ENCODE measurements at regions not wholly inside any gene's neighbourhood (a gene's known extent, or its start where the extent isn't known, plus 50 kb on each side); places are given as distances from the start of the nearest gene placed in this dataset.

DNA sequence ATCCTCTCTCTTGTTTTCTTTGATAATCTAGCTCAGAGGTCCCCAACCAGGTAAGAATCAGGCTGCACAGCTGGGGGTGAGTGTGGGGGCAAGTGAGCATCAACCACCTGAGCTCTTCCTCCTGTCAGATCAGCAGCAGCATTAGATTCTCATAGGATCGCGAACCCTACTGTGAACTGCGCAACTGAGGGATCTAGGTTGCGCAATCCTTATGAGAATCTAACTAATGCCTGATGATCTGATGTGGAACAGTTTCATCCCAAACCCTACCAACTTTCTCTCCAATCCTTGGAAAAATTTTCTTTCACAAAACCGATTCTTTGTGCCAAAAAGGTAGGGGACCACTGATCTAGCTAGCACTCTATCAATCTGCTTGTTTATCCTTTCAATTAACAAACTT lies 678.3 kb downstream of the CBLN2 start:
- Mint-ChIP-seq H3K4me1 (no peaks in the 10 kb centered on the region), H3K27ac (no peak overlapping the region), H3K27me3 (peaks cover 0 to 6% (median 0%) of the 10 kb centered on the region in 5 donors), H3K9me3 (peaks cover 0 to 6% (median 2%) of the 10 kb centered on the region in 11 donors), H3K4me3 (no peak overlapping the region), H3K36me3 (no peaks in the 10 kb centered on the region)
- no peak for ATAC-seq
- ChIA-PET CTCF (no interaction called here), POLR2A (no interaction called here)
- no peaks in the 10 kb centered on the region for H3K9me3 ChIP-seq (ENCODE audit: control insufficient read depth in 2 of 3, low read length in 3 of 3)
- DNase-seq, result no peak
- intact Hi-C loops (cut with micrococcal nuclease), result no loop called here
- H3K4me1 ChIP-seq (ENCODE audit: control insufficient read depth in 2 of 2, insufficient read depth in 2 of 2, low read length in 2 of 2), result no peaks in the 10 kb centered on the region
- H3K36me3 ChIP-seq (ENCODE audit: control insufficient read depth in 2 of 3, insufficient read depth in 3 of 3, low read length in 3 of 3), result no peaks in the 10 kb centered on the region
- no peaks in the 10 kb centered on the region for H3K27me3 ChIP-seq (ENCODE audit: control insufficient read depth in 2 of 2, insufficient read depth in 2 of 2, low read length in 2 of 2)
- H3K27ac ChIP-seq (ENCODE audit: low read depth, low read length), result no peak overlapping the region
- no peak overlapping the region for H3K4me3 ChIP-seq (ENCODE audit: low read length)

DNA sequence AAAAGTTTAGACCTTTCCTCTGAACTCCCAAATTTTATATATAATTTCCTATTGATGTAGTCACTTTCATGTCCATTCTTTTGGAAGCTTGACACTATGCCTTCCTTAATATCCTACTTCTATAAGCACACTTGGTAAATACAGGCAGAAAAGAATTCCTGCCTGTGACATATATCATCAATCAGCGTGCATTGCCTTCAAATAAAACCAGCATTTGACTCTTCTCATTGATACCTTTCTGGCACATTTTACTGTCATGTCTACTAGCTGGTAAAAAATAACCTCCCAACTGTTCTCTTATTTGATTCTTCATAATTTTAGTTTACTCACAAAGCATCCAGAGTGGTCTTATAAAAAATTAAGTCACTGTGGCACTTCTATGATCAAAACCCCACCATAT lies 693.5 kb downstream of the CBLN2 start:
- POLR2A ChIA-PET, result no interaction called here
- Mint-ChIP-seq H3K27ac (no peak overlapping the region), H3K27me3 (peaks cover 0 to 5% (median 0%) of the 10 kb centered on the region in 5 donors), H3K4me3 (no peak overlapping the region), H3K9me3 (peaks cover 3 to 29% (median 12%) of the 10 kb centered on the region in 11 donors), H3K36me3 (peaks cover 0 to 3% (median 0%) of the 10 kb centered on the region in 5 donors), H3K4me1 (no peaks in the 10 kb centered on the region)
- H3K36me3 ChIP-seq (ENCODE audit: control insufficient read depth in 2 of 3, insufficient read depth in 3 of 3, low read length in 3 of 3), result no peaks in the 10 kb centered on the region
- CTCF ChIA-PET, result no interaction called here
- intact Hi-C loops (cut with micrococcal nuclease), result no loop called here
- no peak overlapping the region for H3K27ac ChIP-seq (ENCODE audit: low read depth, low read length)
- no peak for DNase-seq
- no peak overlapping the region for H3K4me3 ChIP-seq (ENCODE audit: low read length)
- no peaks in the 10 kb centered on the region for H3K9me3 ChIP-seq (ENCODE audit: control insufficient read depth in 2 of 3, low read length in 3 of 3)
- no peak for ATAC-seq
- H3K4me1 ChIP-seq (ENCODE audit: control insufficient read depth in 2 of 2, insufficient read depth in 2 of 2, low read length in 2 of 2), result no peaks in the 10 kb centered on the region
- H3K27me3 ChIP-seq (ENCODE audit: control insufficient read depth in 2 of 2, insufficient read depth in 2 of 2, low read length in 2 of 2), result peaks cover 0 to 8% of the 10 kb centered on the region in 2 donors

DNA sequence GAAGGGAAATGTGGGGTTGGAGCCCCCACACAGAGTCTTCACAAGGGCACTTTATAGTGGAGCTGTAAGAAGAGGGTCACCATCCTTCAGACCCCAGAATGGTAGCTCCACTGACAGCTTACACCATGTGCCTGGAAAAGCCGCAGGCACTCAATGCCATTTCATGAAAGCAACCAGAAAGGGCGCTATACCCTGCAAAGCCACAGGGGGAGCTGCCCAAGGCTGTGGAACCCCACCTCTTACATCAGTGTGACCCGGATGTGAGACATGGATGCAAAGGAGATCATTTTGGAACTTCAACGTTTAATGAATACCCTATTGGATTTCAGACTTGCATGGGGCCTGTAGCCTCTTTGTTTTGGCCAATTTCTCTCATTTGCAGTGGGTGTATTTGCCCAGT lies 694.7 kb downstream of the CBLN2 start:
- intact Hi-C loops (cut with micrococcal nuclease), result no loop called here
- no peak overlapping the region for H3K4me3 ChIP-seq (ENCODE audit: low read length)
- H3K4me1 ChIP-seq (ENCODE audit: control insufficient read depth in 2 of 2, insufficient read depth in 2 of 2, low read length in 2 of 2), result no peaks in the 10 kb centered on the region
- Mint-ChIP-seq H3K4me3 (no peak overlapping the region), H3K27me3 (peaks cover 0 to 5% (median 0%) of the 10 kb centered on the region in 5 donors), H3K9me3 (peaks cover 3 to 29% (median 12%) of the 10 kb centered on the region in 11 donors), H3K27ac (no peak overlapping the region), H3K36me3 (peaks cover 0 to 3% (median 0%) of the 10 kb centered on the region in 5 donors), H3K4me1 (no peaks in the 10 kb centered on the region)
- ATAC-seq (no peak), DNase-seq (no peak)
- H3K27me3 ChIP-seq (ENCODE audit: control insufficient read depth in 2 of 2, insufficient read depth in 2 of 2, low read length in 2 of 2), result peaks cover 0 to 8% of the 10 kb centered on the region in 2 donors
- H3K9me3 ChIP-seq (ENCODE audit: control insufficient read depth in 2 of 3, low read length in 3 of 3), result no peaks in the 10 kb centered on the region
- CTCF ChIA-PET, result no interaction called here
- no peaks in the 10 kb centered on the region for H3K36me3 ChIP-seq (ENCODE audit: control insufficient read depth in 2 of 3, insufficient read depth in 3 of 3, low read length in 3 of 3)
- H3K27ac ChIP-seq (ENCODE audit: low read depth, low read length), result no peak overlapping the region
- POLR2A ChIA-PET, result no interaction called here

DNA sequence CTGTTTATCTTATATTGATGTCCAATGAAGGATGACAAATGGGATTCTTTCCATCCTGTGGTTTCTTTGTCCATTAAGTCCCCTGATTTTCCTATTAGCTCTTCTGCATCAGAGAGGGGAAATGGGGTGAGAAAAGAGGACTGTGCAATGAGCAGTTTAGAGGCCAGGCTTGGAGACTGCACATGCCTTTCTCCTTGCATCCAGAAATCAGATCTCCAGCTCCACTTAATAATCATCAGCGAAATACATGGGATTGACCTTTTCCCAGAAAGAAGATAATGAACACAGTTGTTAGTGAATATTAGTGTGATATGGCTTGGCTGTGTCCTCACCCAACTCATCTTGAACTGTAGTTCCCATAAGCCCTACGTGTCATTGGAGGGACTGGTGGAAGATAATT lies 697.4 kb downstream of the CBLN2 start:
- no peak overlapping the region for H3K27ac Mint-ChIP-seq
- Histone ChIP-seq H3K4me3 (ENCODE audit: low read length) (no peak overlapping the region), H3K27ac (ENCODE audit: low read depth, low read length) (no peak overlapping the region), H3K9me3 (ENCODE audit: control insufficient read depth in 2 of 3, low read length in 3 of 3) (no peaks in the 10 kb centered on the region), H3K4me1 (ENCODE audit: control insufficient read depth in 2 of 2, insufficient read depth in 2 of 2, low read length in 2 of 2) (no peaks in the 10 kb centered on the region), H3K27me3 (ENCODE audit: control insufficient read depth in 2 of 2, insufficient read depth in 2 of 2, low read length in 2 of 2) (peaks cover 0 to 5% of the 10 kb centered on the region in 2 donors), H3K36me3 (ENCODE audit: control insufficient read depth in 2 of 3, insufficient read depth in 3 of 3, low read length in 3 of 3) (no peaks in the 10 kb centered on the region)
- no peak overlapping the region for H3K4me3 Mint-ChIP-seq
- H3K9me3 Mint-ChIP-seq, result peaks cover 3 to 29% (median 12%) of the 10 kb centered on the region in 11 donors
- DNase-seq, result no peak
- H3K36me3 Mint-ChIP-seq, result peaks cover 0 to 3% (median 0%) of the 10 kb centered on the region in 5 donors
- CTCF ChIA-PET, result no interaction called here
- no peak for ATAC-seq
- no peaks in the 10 kb centered on the region for H3K27me3 Mint-ChIP-seq
- intact Hi-C loops (cut with micrococcal nuclease), result no loop called here
- no peaks in the 10 kb centered on the region for H3K4me1 Mint-ChIP-seq
- POLR2A ChIA-PET, result no interaction called here

DNA sequence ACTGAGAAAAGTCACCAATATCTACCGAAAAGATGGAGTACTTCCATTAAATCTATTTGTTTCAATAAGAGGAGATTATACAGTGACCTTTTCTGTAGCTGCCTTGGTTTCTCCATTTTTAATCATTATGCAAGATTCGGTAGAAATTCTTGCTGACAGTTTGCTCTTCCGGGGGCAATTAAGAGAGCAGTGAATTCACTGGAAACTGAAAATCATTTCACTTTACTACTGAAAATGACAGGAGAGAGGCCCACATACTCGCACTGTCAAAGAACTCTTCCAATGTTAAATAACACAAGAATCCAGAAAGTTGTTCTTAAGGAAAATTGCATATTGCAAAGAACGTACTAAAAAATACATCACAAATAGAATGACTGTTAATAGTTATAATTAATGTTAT lies 699.3 kb downstream of the CBLN2 start:
- Histone ChIP-seq H3K27ac (ENCODE audit: low read depth, low read length) (no peak overlapping the region), H3K4me3 (ENCODE audit: low read length) (no peak overlapping the region), H3K36me3 (ENCODE audit: control insufficient read depth in 2 of 3, insufficient read depth in 3 of 3, low read length in 3 of 3) (no peaks in the 10 kb centered on the region), H3K27me3 (ENCODE audit: control insufficient read depth in 2 of 2, insufficient read depth in 2 of 2, low read length in 2 of 2) (peaks cover 0 to 5% of the 10 kb centered on the region in 2 donors), H3K9me3 (ENCODE audit: control insufficient read depth in 2 of 3, low read length in 3 of 3) (no peaks in the 10 kb centered on the region), H3K4me1 (ENCODE audit: control insufficient read depth in 2 of 2, insufficient read depth in 2 of 2, low read length in 2 of 2) (no peaks in the 10 kb centered on the region)
- H3K36me3 Mint-ChIP-seq, result peaks cover 0 to 3% (median 0%) of the 10 kb centered on the region in 5 donors
- H3K4me1 Mint-ChIP-seq, result no peaks in the 10 kb centered on the region
- peaks cover 0 to 18% (median 6%) of the 10 kb centered on the region in 11 donors for H3K9me3 Mint-ChIP-seq
- H3K27ac Mint-ChIP-seq, result no peak overlapping the region
- no peak overlapping the region for H3K4me3 Mint-ChIP-seq
- DNase-seq (no peak), ATAC-seq (no peak)
- H3K27me3 Mint-ChIP-seq, result no peaks in the 10 kb centered on the region
- CTCF ChIA-PET, result no interaction called here
- POLR2A ChIA-PET, result no interaction called here
- intact Hi-C loops (cut with micrococcal nuclease), result no loop called here

DNA sequence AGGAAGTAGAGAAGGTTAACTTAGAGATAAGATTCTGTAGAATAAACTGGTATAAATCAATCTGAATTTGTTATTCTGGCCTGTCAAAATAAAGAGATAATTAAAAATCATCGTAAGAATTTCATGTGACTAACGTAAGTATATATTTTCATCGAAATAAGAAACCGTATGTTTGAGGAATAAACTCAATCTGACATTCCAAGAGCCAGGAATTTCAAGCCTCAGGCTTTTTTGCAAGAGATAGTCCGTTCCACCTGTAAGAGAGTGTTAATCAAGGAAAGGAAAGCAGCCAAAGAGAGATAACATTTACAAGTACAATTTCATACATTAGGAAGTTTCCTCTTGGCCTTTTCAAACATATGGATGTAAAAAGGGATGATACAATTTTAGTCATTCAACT lies 701.5 kb downstream of the CBLN2 start:
- intact Hi-C loops (cut with micrococcal nuclease), result no loop called here
- no peaks in the 10 kb centered on the region for H3K4me1 ChIP-seq (ENCODE audit: control insufficient read depth in 2 of 2, insufficient read depth in 2 of 2, low read length in 2 of 2)
- no peak overlapping the region for H3K4me3 ChIP-seq (ENCODE audit: low read length)
- no peak for ATAC-seq
- no peaks in the 10 kb centered on the region for H3K4me1 Mint-ChIP-seq
- H3K36me3 ChIP-seq (ENCODE audit: control insufficient read depth in 2 of 3, insufficient read depth in 3 of 3, low read length in 3 of 3), result no peaks in the 10 kb centered on the region
- no peak overlapping the region for H3K27ac ChIP-seq (ENCODE audit: low read depth, low read length)
- no peak for DNase-seq
- H3K9me3 Mint-ChIP-seq, result peaks cover 0 to 10% (median 0%) of the 10 kb centered on the region in 11 donors
- H3K4me3 Mint-ChIP-seq, result no peak overlapping the region
- H3K27me3 Mint-ChIP-seq, result no peaks in the 10 kb centered on the region
- H3K9me3 ChIP-seq (ENCODE audit: control insufficient read depth in 2 of 3, low read length in 3 of 3), result no peaks in the 10 kb centered on the region
- H3K27ac Mint-ChIP-seq, result no peak overlapping the region
- ChIA-PET POLR2A (no interaction called here), CTCF (no interaction called here)
- H3K27me3 ChIP-seq (ENCODE audit: control insufficient read depth in 2 of 2, insufficient read depth in 2 of 2, low read length in 2 of 2), result peaks cover 0 to 2% of the 10 kb centered on the region in 2 donors
- H3K36me3 Mint-ChIP-seq, result no peaks in the 10 kb centered on the region

DNA sequence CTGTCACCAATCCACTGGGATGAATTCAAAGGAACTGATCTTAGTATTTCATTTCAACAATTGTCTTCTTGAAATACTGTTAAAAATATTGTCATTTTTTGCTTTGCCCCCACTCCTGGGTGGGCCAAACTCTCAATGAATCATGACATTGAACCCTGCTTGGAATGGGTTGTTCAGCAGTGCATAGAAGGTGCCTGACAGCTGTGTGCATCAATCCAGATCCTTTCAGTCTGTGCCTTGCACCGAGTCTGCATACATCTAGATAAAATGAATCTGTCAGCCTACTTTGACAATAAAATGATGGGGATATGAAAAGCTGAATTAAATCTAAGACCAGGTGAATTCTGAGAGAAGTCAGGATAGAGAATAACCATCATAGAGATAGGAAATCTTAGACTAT lies 706.6 kb downstream of the CBLN2 start:
- no peak overlapping the region for H3K4me3 ChIP-seq (ENCODE audit: low read length)
- H3K27me3 ChIP-seq (ENCODE audit: control insufficient read depth in 2 of 2, insufficient read depth in 2 of 2, low read length in 2 of 2), result peaks cover 0 to 2% of the 10 kb centered on the region in 2 donors
- Mint-ChIP-seq H3K27ac (no peak overlapping the region), H3K27me3 (no peaks in the 10 kb centered on the region), H3K4me1 (no peaks in the 10 kb centered on the region), H3K4me3 (no peak overlapping the region), H3K9me3 (peaks cover 0 to 3% (median 0%) of the 10 kb centered on the region in 11 donors), H3K36me3 (no peaks in the 10 kb centered on the region)
- H3K9me3 ChIP-seq (ENCODE audit: control insufficient read depth in 2 of 3, low read length in 3 of 3), result no peaks in the 10 kb centered on the region
- H3K36me3 ChIP-seq (ENCODE audit: control insufficient read depth in 2 of 3, insufficient read depth in 3 of 3, low read length in 3 of 3), result no peaks in the 10 kb centered on the region
- ChIA-PET POLR2A (no interaction called here), CTCF (no interaction called here)
- no peaks in the 10 kb centered on the region for H3K4me1 ChIP-seq (ENCODE audit: control insufficient read depth in 2 of 2, insufficient read depth in 2 of 2, low read length in 2 of 2)
- intact Hi-C loops (cut with micrococcal nuclease), result no loop called here
- DNase-seq (no peak), ATAC-seq (no peak)
- no peak overlapping the region for H3K27ac ChIP-seq (ENCODE audit: low read depth, low read length)

Data from naive thymus-derived CD4-positive, alpha-beta T cell (primary cell).